ENCODE measurements at regions not wholly inside any gene's neighbourhood (a gene's known extent, or its start where the extent isn't known, plus 50 kb on each side); places are given as distances from the start of the nearest gene placed in this dataset.
A peak's percentile ranks its signal among the peaks of the same experiment; 100 is the strongest.

DNA sequence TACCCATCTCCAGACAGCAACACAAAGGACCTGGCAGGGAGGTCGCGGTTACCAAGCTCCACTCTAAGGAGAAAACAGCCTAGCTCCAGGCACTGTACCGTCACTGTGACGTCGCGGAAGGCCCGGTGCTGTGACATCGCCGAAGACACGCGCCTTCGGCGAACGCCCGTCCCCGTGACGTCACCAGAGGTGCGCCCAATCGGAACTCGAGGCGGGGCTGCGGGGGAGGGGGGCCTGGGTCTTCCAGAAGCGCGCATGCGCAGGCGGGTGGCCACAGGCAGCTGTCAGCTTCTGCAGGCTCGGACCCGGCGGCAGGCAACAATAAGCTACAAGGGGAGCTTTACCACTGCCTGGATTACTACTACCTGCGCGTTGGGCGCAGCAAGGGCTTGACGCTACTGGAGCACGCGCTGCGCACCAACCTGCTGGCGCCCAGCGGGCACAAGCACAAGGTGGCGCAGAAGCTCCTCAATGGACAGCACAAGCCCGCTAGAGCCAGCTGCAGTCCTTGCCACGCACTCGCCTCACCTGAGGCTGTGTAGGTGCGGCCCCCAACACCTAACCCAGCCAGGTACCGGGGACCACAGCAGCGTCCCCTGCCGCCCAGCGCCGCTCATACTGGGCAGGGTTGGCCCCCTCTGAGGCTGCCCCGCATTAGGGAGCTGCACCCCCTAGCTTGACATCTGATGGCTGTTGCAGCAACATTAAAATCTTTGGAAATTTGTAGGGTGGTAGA, 208.4 kb downstream of the TPST1 start:
- Histone ChIP-seq H3K79me2 (ENCODE audit: insufficient read depth, low read depth, low read length) (no peaks in the 10 kb centered on the region), H3K4me3 (ENCODE audit: low read depth, low read length, poor library complexity, severe bottlenecking) (peak overlapping the region; percentile 28), H3K36me3 (ENCODE audit: insufficient read depth, low read length) (no peaks in the 10 kb centered on the region), H3K27ac (ENCODE audit: low read depth, low read length, poor library complexity, severe bottlenecking) (no peak overlapping the region), H3K4me1 (ENCODE audit: insufficient read depth, low read length, poor library complexity, severe bottlenecking) (peaks cover 12% of the 10 kb centered on the region), H3K9me2 (ENCODE audit: insufficient read depth, low read length) (no peaks in the 10 kb centered on the region), H3K9me3 (ENCODE audit: low read length) (no peaks in the 10 kb centered on the region), H2AFZ (ENCODE audit: low read length) (peak overlapping the region; percentile 2; the same call in 1 of the 2 replicates), H4K20me1 (ENCODE audit: insufficient read depth, low read length) (no peaks in the 10 kb centered on the region), H3K4me2 (ENCODE audit: low read length) (peak overlapping the region; percentile 65)
- intact Hi-C loops (cut with micrococcal nuclease; ENCODE audit: unreplicated experiment), result no loop called here
- no TSS peak for BruUV-seq (replicated peaks)
- no peak for TF ChIP-seq EZH2phosphoT487 (IDR thresholded peaks at IDR 0.05; ENCODE audit: borderline replicate concordance, low read depth, low read length)
- TF ChIP-seq, protein P1, sequence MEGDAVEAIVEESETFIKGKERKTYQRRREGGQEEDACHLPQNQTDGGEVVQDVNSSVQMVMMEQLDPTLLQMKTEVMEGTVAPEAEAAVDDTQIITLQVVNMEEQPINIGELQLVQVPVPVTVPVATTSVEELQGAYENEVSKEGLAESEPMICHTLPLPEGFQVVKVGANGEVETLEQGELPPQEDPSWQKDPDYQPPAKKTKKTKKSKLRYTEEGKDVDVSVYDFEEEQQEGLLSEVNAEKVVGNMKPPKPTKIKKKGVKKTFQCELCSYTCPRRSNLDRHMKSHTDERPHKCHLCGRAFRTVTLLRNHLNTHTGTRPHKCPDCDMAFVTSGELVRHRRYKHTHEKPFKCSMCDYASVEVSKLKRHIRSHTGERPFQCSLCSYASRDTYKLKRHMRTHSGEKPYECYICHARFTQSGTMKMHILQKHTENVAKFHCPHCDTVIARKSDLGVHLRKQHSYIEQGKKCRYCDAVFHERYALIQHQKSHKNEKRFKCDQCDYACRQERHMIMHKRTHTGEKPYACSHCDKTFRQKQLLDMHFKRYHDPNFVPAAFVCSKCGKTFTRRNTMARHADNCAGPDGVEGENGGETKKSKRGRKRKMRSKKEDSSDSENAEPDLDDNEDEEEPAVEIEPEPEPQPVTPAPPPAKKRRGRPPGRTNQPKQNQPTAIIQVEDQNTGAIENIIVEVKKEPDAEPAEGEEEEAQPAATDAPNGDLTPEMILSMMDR (conservative IDR thresholded peaks at IDR 0.05; ENCODE audit: low read length), result peak; percentile 64
- POLR2A ChIA-PET, result interaction anchor here (0.6 to 1.0 kb wide), 2 partner anchors 12 to 34 kb away, joined by 3 to 5 read pairs; no protein-coding TSS in a partner anchor
- CTCF ChIA-PET (ENCODE audit: unreplicated experiment), result no interaction called here
- DNase-seq (ENCODE audit: low spot score), result peak; percentile 56

DNA sequence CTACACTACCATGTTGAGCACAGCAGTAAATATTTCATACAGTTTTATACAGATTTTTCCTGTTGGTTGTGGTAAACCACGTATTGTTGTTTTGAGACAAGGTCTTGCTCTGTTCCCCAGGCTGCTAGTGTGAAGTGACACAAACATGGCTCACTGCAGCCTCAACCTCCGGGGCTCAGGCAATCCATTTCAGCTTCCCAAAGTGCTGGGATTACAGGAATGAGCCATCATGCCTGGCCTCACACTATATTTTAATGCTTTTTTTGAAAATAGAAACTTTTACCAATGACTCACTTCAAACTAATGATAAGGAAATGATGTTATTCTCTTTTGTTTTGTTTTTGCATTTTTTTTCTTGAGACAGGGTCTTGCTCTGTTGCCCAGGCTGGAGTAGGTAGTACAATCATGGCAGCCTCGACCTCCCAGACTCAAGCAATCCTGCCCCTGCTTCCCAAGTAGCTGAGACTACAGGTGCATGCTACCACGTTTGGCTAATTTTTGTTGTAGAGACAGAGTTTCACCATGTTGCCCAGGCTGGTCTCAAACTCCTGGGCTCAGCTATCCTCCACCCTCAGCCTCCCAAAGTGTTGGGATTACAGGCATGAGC, 210.6 kb downstream of the TPST1 start:
- H3K79me2 ChIP-seq (ENCODE audit: insufficient read depth, low read depth, low read length), result no peaks in the 10 kb centered on the region
- peaks cover 12% of the 10 kb centered on the region for H3K4me1 ChIP-seq (ENCODE audit: insufficient read depth, low read length, poor library complexity, severe bottlenecking)
- no peak for TF ChIP-seq EZH2phosphoT487 (IDR thresholded peaks at IDR 0.05; ENCODE audit: borderline replicate concordance, low read depth, low read length)
- TF ChIP-seq, protein P1 (conservative IDR thresholded peaks at IDR 0.05; ENCODE audit: low read length), result no peak
- ChIA-PET POLR2A (interaction anchor here (0.6 kb wide), 2 partner anchors 73 to 210 kb away, joined by 3 to 6 read pairs; no protein-coding TSS in a partner anchor), CTCF (ENCODE audit: unreplicated experiment) (no interaction called here)
- H3K9me3 ChIP-seq (ENCODE audit: low read length), result no peaks in the 10 kb centered on the region
- no peaks in the 10 kb centered on the region for H3K36me3 ChIP-seq (ENCODE audit: insufficient read depth, low read length)
- no peaks in the 10 kb centered on the region for H3K9me2 ChIP-seq (ENCODE audit: insufficient read depth, low read length)
- peak overlapping the region; percentile 65; the same call in 1 of the 2 replicates for H3K4me2 ChIP-seq (ENCODE audit: low read length)
- BruUV-seq (replicated peaks), result no TSS peak
- no peak overlapping the region for H3K27ac ChIP-seq (ENCODE audit: low read depth, low read length, poor library complexity, severe bottlenecking)
- H4K20me1 ChIP-seq (ENCODE audit: insufficient read depth, low read length), result no peaks in the 10 kb centered on the region
- intact Hi-C loops (cut with micrococcal nuclease; ENCODE audit: unreplicated experiment), result no loop called here
- DNase-seq (ENCODE audit: low spot score), result no peak
- peak overlapping the region; percentile 51; the same call in 1 of the 2 replicates for H2AFZ ChIP-seq (ENCODE audit: low read length)
- no peak overlapping the region for H3K4me3 ChIP-seq (ENCODE audit: low read depth, low read length, poor library complexity, severe bottlenecking)

DNA sequence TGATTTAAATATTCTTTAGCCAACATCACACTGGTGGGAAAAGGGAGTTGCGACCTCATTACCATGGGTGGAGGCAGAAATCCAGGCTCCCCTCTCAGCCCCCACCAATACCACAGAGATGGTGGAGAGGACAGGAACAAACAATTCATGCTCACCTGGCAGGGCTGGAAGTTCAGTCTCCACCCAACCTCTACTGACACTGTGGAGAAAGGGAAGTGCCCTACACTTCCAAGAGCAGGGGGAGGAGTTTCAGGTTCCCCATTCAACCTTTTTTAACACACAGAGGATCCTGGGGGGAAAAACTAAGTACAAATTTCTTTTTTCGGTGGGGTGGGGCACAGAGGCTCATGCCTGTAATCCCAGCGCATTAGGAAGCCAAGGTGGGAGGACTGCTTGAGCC, 210.1 kb upstream of the KCTD7 start:
- no TSS peak for BruUV-seq (replicated peaks)
- Histone ChIP-seq H4K20me1 (ENCODE audit: insufficient read depth, low read length) (no peaks in the 10 kb centered on the region), H2AFZ (ENCODE audit: low read length) (no peak overlapping the region), H3K4me2 (ENCODE audit: low read length) (no peak overlapping the region), H3K4me1 (ENCODE audit: insufficient read depth, low read length, poor library complexity, severe bottlenecking) (peaks cover 12% of the 10 kb centered on the region), H3K79me2 (ENCODE audit: insufficient read depth, low read depth, low read length) (no peaks in the 10 kb centered on the region), H3K9me3 (ENCODE audit: low read length) (no peaks in the 10 kb centered on the region), H3K9me2 (ENCODE audit: insufficient read depth, low read length) (no peaks in the 10 kb centered on the region), H3K36me3 (ENCODE audit: insufficient read depth, low read length) (no peaks in the 10 kb centered on the region), H3K27ac (ENCODE audit: low read depth, low read length, poor library complexity, severe bottlenecking) (no peak overlapping the region), H3K4me3 (ENCODE audit: low read depth, low read length, poor library complexity, severe bottlenecking) (no peak overlapping the region)
- POLR2A ChIA-PET, result no interaction called here
- TF ChIP-seq, protein P1 (conservative IDR thresholded peaks at IDR 0.05; ENCODE audit: low read length), result no peak
- TF ChIP-seq EZH2phosphoT487 (IDR thresholded peaks at IDR 0.05; ENCODE audit: borderline replicate concordance, low read depth, low read length), result no peak
- CTCF ChIA-PET (ENCODE audit: unreplicated experiment), result no interaction called here
- DNase-seq (ENCODE audit: low spot score), result no peak
- intact Hi-C loops (cut with micrococcal nuclease; ENCODE audit: unreplicated experiment), result no loop called here
